ENCODE measurements at regions not wholly inside any gene's neighbourhood (a gene's known extent, or its start where the extent isn't known, plus 50 kb on each side); places are given as distances from the start of the nearest gene placed in this dataset.

DNA sequence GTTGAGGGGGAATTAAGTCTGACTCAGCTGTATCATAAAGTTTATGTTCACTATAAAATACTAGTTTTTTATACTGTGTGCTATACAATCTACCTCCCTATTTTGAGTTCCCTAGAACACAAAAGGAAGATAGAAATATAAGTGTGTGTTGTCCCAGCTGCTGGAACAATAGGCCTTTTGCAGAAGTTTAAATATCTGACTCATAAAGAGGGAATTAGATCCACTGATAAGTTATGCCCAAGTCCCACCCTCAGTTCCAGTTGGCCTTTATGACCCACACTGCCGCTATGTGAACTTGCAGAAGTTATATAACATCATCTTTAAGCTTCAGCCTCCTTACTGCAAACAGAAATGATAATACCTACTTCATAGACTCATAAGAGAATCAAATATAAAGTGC, 88.5 kb upstream of the DAB2 start:
- no peaks in the 10 kb centered on the region for H3K27me3 Mint-ChIP-seq (ENCODE audit: insufficient read depth, unreplicated experiment)
- no peak overlapping the region for H3K27ac Mint-ChIP-seq (ENCODE audit: low read depth, unreplicated experiment)
- H3K4me3 Mint-ChIP-seq (ENCODE audit: unreplicated experiment), result no peak overlapping the region
- peaks cover 17% of the 10 kb centered on the region for H3K4me1 Mint-ChIP-seq (ENCODE audit: insufficient read depth, unreplicated experiment)
- no peaks in the 10 kb centered on the region for H3K9me3 Mint-ChIP-seq (ENCODE audit: unreplicated experiment)
- no peaks in the 10 kb centered on the region for H3K36me3 Mint-ChIP-seq (ENCODE audit: insufficient read depth, unreplicated experiment)
- ChIA-PET CTCF (interaction anchor here (1.0 kb wide), 1 partner anchor 12 kb away, joined by 3 read pairs; no protein-coding TSS in a partner anchor), POLR2A (no interaction called here)
- no peak for DNase-seq (ENCODE audit: unreplicated experiment)
- TF ChIP-seq, protein P1, sequence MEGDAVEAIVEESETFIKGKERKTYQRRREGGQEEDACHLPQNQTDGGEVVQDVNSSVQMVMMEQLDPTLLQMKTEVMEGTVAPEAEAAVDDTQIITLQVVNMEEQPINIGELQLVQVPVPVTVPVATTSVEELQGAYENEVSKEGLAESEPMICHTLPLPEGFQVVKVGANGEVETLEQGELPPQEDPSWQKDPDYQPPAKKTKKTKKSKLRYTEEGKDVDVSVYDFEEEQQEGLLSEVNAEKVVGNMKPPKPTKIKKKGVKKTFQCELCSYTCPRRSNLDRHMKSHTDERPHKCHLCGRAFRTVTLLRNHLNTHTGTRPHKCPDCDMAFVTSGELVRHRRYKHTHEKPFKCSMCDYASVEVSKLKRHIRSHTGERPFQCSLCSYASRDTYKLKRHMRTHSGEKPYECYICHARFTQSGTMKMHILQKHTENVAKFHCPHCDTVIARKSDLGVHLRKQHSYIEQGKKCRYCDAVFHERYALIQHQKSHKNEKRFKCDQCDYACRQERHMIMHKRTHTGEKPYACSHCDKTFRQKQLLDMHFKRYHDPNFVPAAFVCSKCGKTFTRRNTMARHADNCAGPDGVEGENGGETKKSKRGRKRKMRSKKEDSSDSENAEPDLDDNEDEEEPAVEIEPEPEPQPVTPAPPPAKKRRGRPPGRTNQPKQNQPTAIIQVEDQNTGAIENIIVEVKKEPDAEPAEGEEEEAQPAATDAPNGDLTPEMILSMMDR (IDR thresholded peaks at IDR 0.05; ENCODE audit: unreplicated experiment), result no peak
- intact Hi-C loops (cut with micrococcal nuclease), result no loop called here
- no TSS peak for BruUV-seq (replicated peaks)

DNA sequence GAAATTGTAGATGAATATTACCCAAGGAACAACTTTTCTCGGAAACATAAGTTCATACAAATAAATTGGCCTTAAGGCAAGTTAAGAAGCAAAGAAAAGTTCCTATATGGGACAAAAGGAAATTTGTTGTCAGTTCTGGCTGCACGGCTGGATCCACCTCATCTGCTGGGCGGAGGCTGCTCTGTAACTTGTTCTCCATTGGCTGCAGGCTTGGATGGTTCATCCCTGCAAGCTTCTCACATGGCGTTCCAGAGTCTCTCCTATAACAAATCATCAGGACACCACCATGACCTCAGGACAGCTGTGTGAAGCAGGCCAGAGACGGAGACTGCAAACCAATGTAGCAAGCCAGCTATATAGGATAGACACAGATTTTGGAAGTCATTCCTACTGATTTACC, 81.4 kb upstream of the DAB2 start:
- Mint-ChIP-seq H3K27me3 (ENCODE audit: insufficient read depth, unreplicated experiment) (no peaks in the 10 kb centered on the region), H3K4me1 (ENCODE audit: insufficient read depth, unreplicated experiment) (peaks cover 5% of the 10 kb centered on the region), H3K27ac (ENCODE audit: low read depth, unreplicated experiment) (no peak overlapping the region), H3K9me3 (ENCODE audit: unreplicated experiment) (no peaks in the 10 kb centered on the region), H3K36me3 (ENCODE audit: insufficient read depth, unreplicated experiment) (no peaks in the 10 kb centered on the region), H3K4me3 (ENCODE audit: unreplicated experiment) (no peak overlapping the region)
- no peak for DNase-seq (ENCODE audit: unreplicated experiment)
- CTCF ChIA-PET, result interaction anchor here (2.7 kb wide), 1 partner anchor 130 kb away, joined by 13 read pairs; no protein-coding TSS in a partner anchor
- no TSS peak for BruUV-seq (replicated peaks)
- POLR2A ChIA-PET, result no interaction called here
- TF ChIP-seq, protein P1 (IDR thresholded peaks at IDR 0.05; ENCODE audit: unreplicated experiment), result no peak
- intact Hi-C loops (cut with micrococcal nuclease), result no loop called here

DNA sequence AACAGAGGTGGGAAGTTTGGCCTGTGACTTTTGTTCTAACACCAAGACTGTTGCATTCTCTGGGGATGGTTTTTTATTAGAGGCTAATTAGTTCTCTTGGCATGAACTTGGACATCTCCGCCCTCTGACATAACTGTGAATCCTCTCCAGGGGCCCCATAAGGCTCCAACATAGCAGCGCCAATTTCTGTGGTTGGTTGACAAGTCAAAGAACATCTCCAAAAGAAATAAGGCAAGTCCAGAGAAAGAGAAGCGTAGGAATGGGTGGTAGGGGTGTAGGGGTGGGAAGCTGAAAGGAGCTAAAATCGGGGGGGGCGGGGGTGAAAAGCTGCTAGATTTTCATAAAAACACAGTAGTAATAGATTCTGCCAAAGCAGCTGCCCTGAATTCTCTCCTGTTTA, 81.0 kb upstream of the DAB2 start:
- ChIA-PET POLR2A (no interaction called here), CTCF (interaction anchor here (2.7 kb wide), 1 partner anchor 130 kb away, joined by 13 read pairs; no protein-coding TSS in a partner anchor)
- H3K4me1 Mint-ChIP-seq (ENCODE audit: insufficient read depth, unreplicated experiment), result peaks cover 5% of the 10 kb centered on the region
- H3K27ac Mint-ChIP-seq (ENCODE audit: low read depth, unreplicated experiment), result no peak overlapping the region
- BruUV-seq (replicated peaks), result no TSS peak
- H3K27me3 Mint-ChIP-seq (ENCODE audit: insufficient read depth, unreplicated experiment), result no peaks in the 10 kb centered on the region
- H3K9me3 Mint-ChIP-seq (ENCODE audit: unreplicated experiment), result no peaks in the 10 kb centered on the region
- H3K36me3 Mint-ChIP-seq (ENCODE audit: insufficient read depth, unreplicated experiment), result no peaks in the 10 kb centered on the region
- no peak overlapping the region for H3K4me3 Mint-ChIP-seq (ENCODE audit: unreplicated experiment)
- intact Hi-C loops (cut with micrococcal nuclease), result no loop called here
- no peak for DNase-seq (ENCODE audit: unreplicated experiment)
- TF ChIP-seq, protein P1 (IDR thresholded peaks at IDR 0.05; ENCODE audit: unreplicated experiment), result no peak

DNA sequence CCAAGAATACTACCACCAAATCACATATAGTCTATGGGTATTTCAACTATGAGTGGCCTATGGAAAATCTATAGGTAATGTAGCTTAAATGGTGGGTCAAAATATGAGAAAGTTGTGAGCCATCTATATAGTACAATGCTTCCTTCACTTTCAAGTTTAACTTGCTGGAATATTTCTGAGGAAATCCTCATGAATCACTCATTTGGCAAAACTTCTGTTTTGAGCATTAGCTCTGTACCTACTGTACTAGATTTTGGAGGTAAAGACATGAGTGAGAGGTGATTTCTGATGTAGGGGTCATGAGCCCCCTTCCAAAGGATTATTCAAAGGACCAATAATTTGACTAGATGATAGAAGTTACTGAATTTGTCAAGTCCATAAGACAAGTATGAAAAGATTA, 80.6 kb upstream of the DAB2 start:
- CTCF ChIA-PET, result interaction anchor here (0.7 to 2.7 kb wide), 2 partner anchors 43 to 129 kb away, joined by 3 to 13 read pairs; no protein-coding TSS in a partner anchor
- BruUV-seq (replicated peaks), result no TSS peak
- intact Hi-C loops (cut with micrococcal nuclease), result no loop called here

More for the DNA sequence above, 80.6 kb upstream of the DAB2 start:
- DNase-seq (ENCODE audit: unreplicated experiment), result no peak
- POLR2A ChIA-PET, result no interaction called here
- Mint-ChIP-seq H3K9me3 (ENCODE audit: unreplicated experiment) (no peaks in the 10 kb centered on the region), H3K27ac (ENCODE audit: low read depth, unreplicated experiment) (no peak overlapping the region), H3K36me3 (ENCODE audit: insufficient read depth, unreplicated experiment) (no peaks in the 10 kb centered on the region), H3K4me1 (ENCODE audit: insufficient read depth, unreplicated experiment) (peaks cover 4% of the 10 kb centered on the region), H3K4me3 (ENCODE audit: unreplicated experiment) (no peak overlapping the region), H3K27me3 (ENCODE audit: insufficient read depth, unreplicated experiment) (no peaks in the 10 kb centered on the region)
- TF ChIP-seq, protein P1 (IDR thresholded peaks at IDR 0.05; ENCODE audit: unreplicated experiment), result no peak

Data from MCF 10A (cell line).